A673 (cell line): ENCODE measurements at regions not wholly inside any gene's neighbourhood (a gene's known extent, or its start where the extent isn't known, plus 50 kb on each side); places are given as distances from the start of the nearest gene placed in this dataset.

Experiments used
- BruUV-seq: library from RNA; stranded (reverse); fragments of 400-500 nt; replicated peaks from 2 replicates; lab custom pipeline; 2021; lab: Mats Ljungman, UMichigan
- CTCF ChIA-PET: fragments of 300-600 bp; sonication (Branson Sonifier 250); formaldehyde crosslinking; loops from one replicate; lab custom pipeline; 2022; ENCODE audit warnings: antibody characterized with exemption; lab: Charles Lee
- POLR2A ChIA-PET: fragments of 300-600 bp; sonication (Branson Sonifier 250); formaldehyde crosslinking; loops from one replicate; lab custom pipeline; 2022; ENCODE audit warnings: antibody characterized with exemption; ENCODE audit not compliant: low non-redundant PET; lab: Charles Lee
- DNase-seq: peaks from one replicate; pipeline ENCODE4 v3.0.0-alpha.2; 2015; ENCODE audit warnings: low spot score
- H3K27ac ChIP-seq: fragments of 200-600 bp; sonication (generic); 2 replicates; pipeline ENCODE4 v1.5.1; 2016; ENCODE audit warnings: mixed run types, low read depth, mild to moderate bottlenecking, mixed read lengths, antibody characterized with exemption, low read length; ENCODE audit not compliant: poor library complexity, severe bottlenecking
- H3K27me3 ChIP-seq: fragments of 200-600 bp; sonication (generic); replicated peaks from 2 replicates; pipeline ENCODE4 v1.6.1; 2017; ENCODE audit warnings: mixed run types, low read depth, mild to moderate bottlenecking, mixed read lengths, antibody characterized with exemption, low read length; ENCODE audit not compliant: insufficient read depth, poor library complexity
- H3K36me3 ChIP-seq: fragments of 200-600 bp; sonication (generic); 2 replicates; pipeline ENCODE4 v1.6.1; 2016; ENCODE audit warnings: mixed run types, mild to moderate bottlenecking, mixed read lengths, antibody characterized with exemption, low read length; ENCODE audit not compliant: insufficient read depth, poor library complexity, severe bottlenecking
- H3K4me1 ChIP-seq: fragments of 200-600 bp; sonication (generic); 2 replicates; pipeline ENCODE4 v1.6.1; 2017; ENCODE audit warnings: mixed run types, mild to moderate bottlenecking, mixed read lengths, antibody characterized with exemption, low read length; ENCODE audit not compliant: insufficient read depth, poor library complexity, severe bottlenecking
- H3K4me3 ChIP-seq: fragments of 200-600 bp; sonication (generic); 2 replicates; pipeline ENCODE4 v1.5.1; 2016; ENCODE audit warnings: low read depth, mixed run types, mild to moderate bottlenecking, mixed read lengths, low read length; ENCODE audit not compliant: poor library complexity, severe bottlenecking
- H3K9me3 ChIP-seq: fragments of 200-600 bp; sonication (generic); 2 replicates; pipeline ENCODE4 v1.6.1; 2016; ENCODE audit warnings: mixed run types, low read depth, mild to moderate bottlenecking, mixed read lengths, antibody characterized with exemption, low read length; ENCODE audit not compliant: poor library complexity, severe bottlenecking
- EZH2 ChIP-seq: fragments of 200-600 bp; sonication (generic); IDR thresholded peaks from 2 replicates; pipeline ENCODE4 v1.6.1; 2017; ENCODE audit warnings: borderline replicate concordance, low read depth, mild to moderate bottlenecking, mixed read lengths, antibody characterized with exemption, low read length; ENCODE audit not compliant: poor library complexity, severe bottlenecking
- intact Hi-C: fragments of 100-400 bp; cut with micrococcal nuclease; formaldehyde crosslinking; loops from one replicate; pipeline ENCODE4 v1.10.0; 2022; ENCODE audit not compliant: unreplicated experiment
- TF ChIP-seq, protein P1 (sequence below): fragments of 300-800, 200-600 bp; sonication (generic); conservative IDR thresholded peaks from 2 replicates; pipeline ENCODE4 v1.5.1; 2017; ENCODE audit warnings: low read depth, mild to moderate bottlenecking, antibody characterized with exemption, low read length, moderate library complexity, mixed read lengths

DNA sequence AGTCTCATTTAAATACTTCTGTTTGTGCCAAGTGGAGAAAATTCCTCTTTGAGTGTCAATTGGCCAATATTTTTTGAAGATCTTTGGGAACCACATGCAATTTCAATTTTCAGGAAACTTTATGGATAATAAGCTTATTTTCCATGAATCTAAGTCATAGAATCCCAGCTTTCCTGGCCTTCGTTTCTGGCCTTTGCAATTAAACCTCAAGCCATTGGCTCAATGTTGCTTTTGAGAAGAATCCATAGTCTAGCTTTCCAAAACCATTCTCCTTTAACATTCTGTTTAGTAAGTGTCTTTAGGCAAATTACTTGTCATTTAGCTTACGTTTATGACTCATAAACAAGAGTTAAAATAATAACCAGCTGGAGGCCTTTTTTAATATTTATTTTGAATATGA lies 145.0 kb upstream of the FTMT start:
- H3K27ac ChIP-seq = no peak overlapping the region
- no TSS peak for BruUV-seq
- ChIA-PET POLR2A (no interaction called here), CTCF (no interaction called here)
- DNase-seq = no peak
- no peak overlapping the region for H3K4me3 ChIP-seq
- H3K4me1 ChIP-seq = no peaks in the 10 kb centered on the region
- intact Hi-C loops = no loop called here
- no peaks in the 10 kb centered on the region for H3K36me3 ChIP-seq
- no peaks in the 10 kb centered on the region for H3K9me3 ChIP-seq
- no peak for TF ChIP-seq EZH2
- TF ChIP-seq, protein P1, sequence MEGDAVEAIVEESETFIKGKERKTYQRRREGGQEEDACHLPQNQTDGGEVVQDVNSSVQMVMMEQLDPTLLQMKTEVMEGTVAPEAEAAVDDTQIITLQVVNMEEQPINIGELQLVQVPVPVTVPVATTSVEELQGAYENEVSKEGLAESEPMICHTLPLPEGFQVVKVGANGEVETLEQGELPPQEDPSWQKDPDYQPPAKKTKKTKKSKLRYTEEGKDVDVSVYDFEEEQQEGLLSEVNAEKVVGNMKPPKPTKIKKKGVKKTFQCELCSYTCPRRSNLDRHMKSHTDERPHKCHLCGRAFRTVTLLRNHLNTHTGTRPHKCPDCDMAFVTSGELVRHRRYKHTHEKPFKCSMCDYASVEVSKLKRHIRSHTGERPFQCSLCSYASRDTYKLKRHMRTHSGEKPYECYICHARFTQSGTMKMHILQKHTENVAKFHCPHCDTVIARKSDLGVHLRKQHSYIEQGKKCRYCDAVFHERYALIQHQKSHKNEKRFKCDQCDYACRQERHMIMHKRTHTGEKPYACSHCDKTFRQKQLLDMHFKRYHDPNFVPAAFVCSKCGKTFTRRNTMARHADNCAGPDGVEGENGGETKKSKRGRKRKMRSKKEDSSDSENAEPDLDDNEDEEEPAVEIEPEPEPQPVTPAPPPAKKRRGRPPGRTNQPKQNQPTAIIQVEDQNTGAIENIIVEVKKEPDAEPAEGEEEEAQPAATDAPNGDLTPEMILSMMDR = no peak
- no peaks in the 10 kb centered on the region for H3K27me3 ChIP-seq

DNA sequence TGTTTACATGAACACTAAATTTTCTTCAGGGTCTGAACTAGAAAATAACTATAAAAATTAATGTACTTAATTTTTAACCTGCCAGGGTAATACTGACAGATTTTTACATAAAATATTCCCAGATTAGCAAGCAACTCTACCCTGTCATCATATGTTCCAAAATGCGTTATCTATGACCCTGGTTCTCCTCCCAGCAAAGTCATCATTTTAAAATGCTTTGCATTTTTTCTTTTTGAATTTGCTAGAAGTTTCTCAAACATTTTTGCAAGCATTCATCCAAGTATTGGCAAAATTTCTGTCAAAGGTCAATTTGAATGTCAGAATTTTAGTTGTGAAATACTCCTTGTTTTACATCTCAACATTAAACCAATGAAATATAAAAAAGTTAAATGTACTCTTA lies 144.5 kb upstream of the FTMT start:
- H3K4me3 ChIP-seq = no peak overlapping the region
- intact Hi-C loops = no loop called here
- H3K27ac ChIP-seq = no peak overlapping the region
- no TSS peak for BruUV-seq
- H3K9me3 ChIP-seq = no peaks in the 10 kb centered on the region
- TF ChIP-seq, protein P1 = no peak
- TF ChIP-seq EZH2 = no peak
- no peak for DNase-seq
- no peaks in the 10 kb centered on the region for H3K4me1 ChIP-seq
- H3K27me3 ChIP-seq = no peaks in the 10 kb centered on the region
- H3K36me3 ChIP-seq = no peaks in the 10 kb centered on the region
- ChIA-PET CTCF (no interaction called here), POLR2A (no interaction called here)

DNA sequence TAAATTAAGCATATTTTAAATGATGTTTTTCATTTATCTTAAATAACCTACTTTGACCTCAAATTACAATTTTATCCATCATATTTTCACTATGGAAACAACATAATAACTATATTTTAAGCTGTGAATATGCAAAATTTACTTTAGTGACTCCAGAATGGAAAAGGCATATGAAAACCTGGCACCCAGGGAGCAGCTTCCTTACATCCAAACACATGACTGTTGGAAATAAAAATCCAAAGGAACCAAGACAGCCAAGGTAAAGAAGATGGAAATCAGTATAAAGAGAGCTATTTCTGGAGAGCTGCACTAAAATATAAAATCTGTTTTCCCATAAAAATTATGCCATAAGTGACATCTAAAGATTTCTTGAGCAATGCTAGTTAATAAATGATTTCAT lies 140.3 kb upstream of the FTMT start:
- intact Hi-C loops = no loop called here
- BruUV-seq = no TSS peak
- H3K27me3 ChIP-seq = no peaks in the 10 kb centered on the region
- no peak for DNase-seq
- TF ChIP-seq, protein P1 = no peak
- TF ChIP-seq EZH2 = no peak
- no peaks in the 10 kb centered on the region for H3K9me3 ChIP-seq
- H3K36me3 ChIP-seq = no peaks in the 10 kb centered on the region
- H3K4me3 ChIP-seq = no peak overlapping the region
- CTCF ChIA-PET = no interaction called here
- POLR2A ChIA-PET = no interaction called here
- H3K4me1 ChIP-seq = no peaks in the 10 kb centered on the region
- no peak overlapping the region for H3K27ac ChIP-seq
